CD14-positive monocyte (primary cell): ENCODE measurements at regions not wholly inside any gene's neighbourhood (a gene's known extent, or its start where the extent isn't known, plus 50 kb on each side); places are given as distances from the start of the nearest gene placed in this dataset.

ENCODE experiments used
- DNase-seq, 3 donors: peaks; one replicate each; pipeline ENCODE4 v3.0.0-alpha.2; 2011 to 2022
- H2AFZ ChIP-seq: 2 replicates; pipeline ENCODE4 v1.6.0; 2012; ENCODE audit warnings: mild to moderate bottlenecking, low read depth, low read length, inconsistent platforms; ENCODE audit not compliant: insufficient read depth, poor library complexity, severe bottlenecking
- H3K27ac ChIP-seq, 2 donors: 1 replicate in 1 of 2; 2 replicates in 1 of 2; pipeline ENCODE4 v1.5.1; 2012 to 2013; ENCODE audit warnings: low read length in 2 of 2, control low read depth in 1 of 2, inconsistent platforms in 1 of 2, low read depth in 1 of 2, mild to moderate bottlenecking in 1 of 2
- H3K27me3 ChIP-seq, 2 donors: one replicate each; pipeline versions ENCODE4 v1.6.0 to v1.6.1; 2011 to 2013; ENCODE audit warnings: low read length in 2 of 2; ENCODE audit not compliant: control insufficient read depth in 2 of 2, insufficient read depth in 2 of 2
- H3K36me3 ChIP-seq, 2 donors: replicated peaks in 1 of 2; 1 replicate in 1 of 2; 2 replicates in 1 of 2; pipeline versions ENCODE4 v1.5.1 to v1.6.1; 2012 to 2013; ENCODE audit warnings: low read length in 2 of 2, control low read depth in 1 of 2, inconsistent platforms in 1 of 2, mild to moderate bottlenecking in 1 of 2; ENCODE audit not compliant: insufficient read depth in 2 of 2, control insufficient read depth in 1 of 2
- H3K4me1 ChIP-seq, 2 donors: 1 replicate in 1 of 2; 2 replicates in 1 of 2; pipeline versions ENCODE4 v1.5.1 to v1.6.1; 2012 to 2013; ENCODE audit warnings: low read length in 2 of 2, control low read depth in 1 of 2, inconsistent platforms in 1 of 2, mild to moderate bottlenecking in 1 of 2, moderate library complexity in 1 of 2; ENCODE audit not compliant: insufficient read depth in 2 of 2, control insufficient read depth in 1 of 2
- H3K4me2 ChIP-seq: replicated peaks from 2 replicates; pipeline ENCODE3; 2012; ENCODE audit warnings: low read length, moderate library complexity, mild to moderate bottlenecking; ENCODE audit not compliant: poor library complexity, severe bottlenecking; ENCODE audit errors: extremely low read depth
- H3K4me3 ChIP-seq, 3 experiments: fragments of 200-600 bp in 1 of 3; sonication (generic) in 1 of 3; replicated peaks in 1 of 3; 1 replicate in 2 of 3; 2 replicates in 1 of 3; pipeline ENCODE4 v1.5.1; 2011 to 2013; ENCODE audit warnings: low read length in 3 of 3, mild to moderate bottlenecking in 3 of 3, control low read depth in 2 of 3, low read depth in 2 of 3, inconsistent platforms in 1 of 3, moderate library complexity in 1 of 3
- H3K79me2 ChIP-seq: 2 replicates; pipeline ENCODE4 v1.6.0; 2012; ENCODE audit warnings: mild to moderate bottlenecking, control low read depth, inconsistent platforms, low read length, moderate library complexity; ENCODE audit not compliant: insufficient read depth
- H3K9ac ChIP-seq: 2 replicates; pipeline ENCODE4 v1.6.0; 2017; ENCODE audit warnings: low read length, mild to moderate bottlenecking; ENCODE audit not compliant: insufficient read depth, poor library complexity, severe bottlenecking
- H3K9me3 ChIP-seq, 2 donors: replicated peaks in 1 of 2; 1 replicate in 1 of 2; 2 replicates in 1 of 2; pipeline versions ENCODE4 v1.5.1 to v1.6.1; 2012 to 2013; ENCODE audit warnings: low read length in 2 of 2, control low read depth in 1 of 2; ENCODE audit not compliant: control insufficient read depth in 1 of 2, insufficient read depth in 1 of 2
- H4K20me1 ChIP-seq: 2 replicates; pipeline ENCODE4 v1.6.0; 2012; ENCODE audit warnings: mild to moderate bottlenecking, low read length, control low read depth, moderate library complexity; ENCODE audit not compliant: insufficient read depth
- H3K27ac Mint-ChIP-seq, 7 donors: one replicate each; pipeline ENCODE4 v1.8.0; 2020; ENCODE audit warnings: mild to moderate bottlenecking in 7 of 7, mixed read lengths in 7 of 7, moderate library complexity in 6 of 7, inconsistent platforms in 2 of 7
- H3K27me3 Mint-ChIP-seq, 3 donors: one replicate each; pipeline ENCODE4 v1.8.0; 2021 to 2022; ENCODE audit warnings: low read depth in 3 of 3, mild to moderate bottlenecking in 3 of 3, mixed read lengths in 3 of 3, moderate library complexity in 3 of 3, inconsistent platforms in 1 of 3
- H3K36me3 Mint-ChIP-seq, 2 donors: one replicate each; pipeline ENCODE4 v1.8.0; 2020; ENCODE audit warnings: mixed read lengths in 2 of 2, inconsistent platforms in 1 of 2, mild to moderate bottlenecking in 1 of 2
- H3K4me1 Mint-ChIP-seq: one replicate; pipeline ENCODE4 v1.8.0; 2020; ENCODE audit warnings: mild to moderate bottlenecking, mixed read lengths
- H3K4me3 Mint-ChIP-seq, 2 donors: one replicate each; pipeline ENCODE4 v1.8.0; 2020; ENCODE audit warnings: mild to moderate bottlenecking in 2 of 2, mixed read lengths in 2 of 2, moderate library complexity in 1 of 2
- H3K9me3 Mint-ChIP-seq, 7 donors: one replicate each; pipeline ENCODE4 v1.8.0; 2020 to 2022; ENCODE audit warnings: mixed read lengths in 7 of 7, mild to moderate bottlenecking in 6 of 7, moderate library complexity in 6 of 7, inconsistent platforms in 2 of 7
- WGBS: methylation state at CpG from one replicate; pipeline ENCODE4 v1.1.5; 2013; ENCODE audit warnings: missing lambda C conversion rate; ENCODE audit not compliant: insufficient coverage; 5-methylcytosine and 5-hydroxymethylcytosine counted together
- intact Hi-C, 2 donors: fragments of 100-400 bp; cut with micrococcal nuclease; formaldehyde crosslinking; loops; one replicate each; pipeline versions ENCODE4 v1.15.0 to v1.15.1; 2023
- TF ChIP-seq, protein P1 (sequence below): fragments of 200-600 bp; IDR thresholded peaks from one replicate; pipeline ENCODE4 v1.8.0; 2022; ENCODE audit warnings: antibody characterized with exemption, mild to moderate bottlenecking

DNA sequence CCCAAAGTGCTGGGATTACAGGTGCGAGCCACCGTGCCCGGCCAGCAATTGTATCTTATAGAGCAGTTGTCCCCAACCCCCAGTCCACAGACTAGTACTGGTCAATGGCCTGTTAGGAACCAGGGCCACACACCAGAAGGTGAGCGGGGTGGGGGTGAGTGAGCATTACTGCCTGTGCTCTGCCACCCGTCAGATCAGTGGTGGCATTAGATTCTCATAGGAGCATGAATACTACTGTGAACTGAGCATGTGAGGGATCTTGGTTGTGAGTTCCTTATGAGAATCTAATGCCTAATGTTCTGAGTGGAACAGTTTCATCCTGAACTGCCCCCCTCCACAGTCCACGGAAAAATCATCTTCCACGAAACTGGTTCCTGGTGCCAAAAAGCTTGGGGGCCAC is 328.0 kb upstream of the BOD1L1 start:
- no peak overlapping the region for H3K27ac Mint-ChIP-seq
- DNase-seq = no peak
- no peaks in the 10 kb centered on the region for H3K9me3 ChIP-seq
- peaks cover 0 to 6% (median 0%) of the 10 kb centered on the region in 7 donors for H3K9me3 Mint-ChIP-seq
- peaks cover 33% of the 10 kb centered on the region for H3K4me1 Mint-ChIP-seq
- H3K27me3 ChIP-seq = no peaks in the 10 kb centered on the region
- H3K36me3 Mint-ChIP-seq = peaks cover 0 to 3% of the 10 kb centered on the region in 2 donors
- TF ChIP-seq, protein P1, sequence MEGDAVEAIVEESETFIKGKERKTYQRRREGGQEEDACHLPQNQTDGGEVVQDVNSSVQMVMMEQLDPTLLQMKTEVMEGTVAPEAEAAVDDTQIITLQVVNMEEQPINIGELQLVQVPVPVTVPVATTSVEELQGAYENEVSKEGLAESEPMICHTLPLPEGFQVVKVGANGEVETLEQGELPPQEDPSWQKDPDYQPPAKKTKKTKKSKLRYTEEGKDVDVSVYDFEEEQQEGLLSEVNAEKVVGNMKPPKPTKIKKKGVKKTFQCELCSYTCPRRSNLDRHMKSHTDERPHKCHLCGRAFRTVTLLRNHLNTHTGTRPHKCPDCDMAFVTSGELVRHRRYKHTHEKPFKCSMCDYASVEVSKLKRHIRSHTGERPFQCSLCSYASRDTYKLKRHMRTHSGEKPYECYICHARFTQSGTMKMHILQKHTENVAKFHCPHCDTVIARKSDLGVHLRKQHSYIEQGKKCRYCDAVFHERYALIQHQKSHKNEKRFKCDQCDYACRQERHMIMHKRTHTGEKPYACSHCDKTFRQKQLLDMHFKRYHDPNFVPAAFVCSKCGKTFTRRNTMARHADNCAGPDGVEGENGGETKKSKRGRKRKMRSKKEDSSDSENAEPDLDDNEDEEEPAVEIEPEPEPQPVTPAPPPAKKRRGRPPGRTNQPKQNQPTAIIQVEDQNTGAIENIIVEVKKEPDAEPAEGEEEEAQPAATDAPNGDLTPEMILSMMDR = no peak
- no peak overlapping the region for H3K4me2 ChIP-seq
- H3K4me3 Mint-ChIP-seq = no peak overlapping the region
- peaks cover 22 to 24% of the 10 kb centered on the region in 2 donors for H3K4me1 ChIP-seq
- H2AFZ ChIP-seq = no peak overlapping the region
- no peak overlapping the region for H3K4me3 ChIP-seq
- no peak overlapping the region for H3K27ac ChIP-seq
- H4K20me1 ChIP-seq = no peaks in the 10 kb centered on the region
- no peaks in the 10 kb centered on the region for H3K36me3 ChIP-seq
- no peaks in the 10 kb centered on the region for H3K79me2 ChIP-seq
- H3K27me3 Mint-ChIP-seq = peaks cover 0 to 6% (median 1%) of the 10 kb centered on the region in 3 donors
- intact Hi-C loops = no loop called here
- no peak overlapping the region for H3K9ac ChIP-seq
- no CpG with 5 or more reads among the region's 7 CpGs for WGBS

DNA sequence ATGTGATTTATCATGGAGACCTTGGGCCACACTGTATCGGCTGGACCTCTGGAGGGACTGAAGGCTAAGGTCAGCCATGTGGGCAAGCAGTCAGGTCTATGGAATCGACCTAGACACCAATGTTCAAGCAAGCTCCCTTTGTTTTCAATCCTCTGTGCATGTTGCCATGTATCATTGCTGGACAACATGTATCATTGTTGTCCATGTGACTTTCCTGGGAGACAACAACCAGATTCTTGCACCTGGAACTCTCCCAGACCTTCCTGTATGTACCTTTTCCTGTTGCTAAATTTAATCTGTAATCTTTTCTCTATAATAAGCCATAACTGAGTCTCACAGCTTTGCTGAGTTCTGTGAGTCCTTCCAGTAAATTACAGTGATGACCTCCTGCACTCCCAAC is 329.4 kb upstream of the BOD1L1 start:
- intact Hi-C loops = no loop called here
- peaks cover 0 to 6% (median under 1%) of the 10 kb centered on the region in 7 donors for H3K9me3 Mint-ChIP-seq
- H3K4me3 Mint-ChIP-seq = no peak overlapping the region
- Histone ChIP-seq H3K4me3 (no peak overlapping the region), H3K9ac (no peak overlapping the region), H3K79me2 (no peaks in the 10 kb centered on the region), H3K4me2 (no peak overlapping the region), H3K27me3 (no peaks in the 10 kb centered on the region), H4K20me1 (no peaks in the 10 kb centered on the region), H2AFZ (no peak overlapping the region), H3K27ac (no peak overlapping the region), H3K4me1 (peaks cover 22 to 24% of the 10 kb centered on the region in 2 donors), H3K9me3 (no peaks in the 10 kb centered on the region), H3K36me3 (no peaks in the 10 kb centered on the region)
- peaks cover 37% of the 10 kb centered on the region for H3K4me1 Mint-ChIP-seq
- TF ChIP-seq, protein P1 = no peak
- peaks cover 0 to 6% (median 1%) of the 10 kb centered on the region in 3 donors for H3K27me3 Mint-ChIP-seq
- H3K36me3 Mint-ChIP-seq = peaks cover 0 to 3% of the 10 kb centered on the region in 2 donors
- no peak for DNase-seq
- WGBS = 93% methylated on average over 2 of the region's 2 CpGs
- peak overlapping the region in 1 of 7 donors; percentile 29 for H3K27ac Mint-ChIP-seq
